ENCODE measurements at regions not wholly inside any gene's neighbourhood (a gene's known extent, or its start where the extent isn't known, plus 50 kb on each side); places are given as distances from the start of the nearest gene placed in this dataset.

- H3K4me3 ChIP-seq (ENCODE audit: low read depth, low read length): no peak overlapping the region
- no peak for DNase-seq (ENCODE audit: low read depth)
- no peak for TF ChIP-seq CTCF (conservative IDR thresholded peaks at IDR 0.05; ENCODE audit: low read depth, low read length)
Observed at GRCh38 chr10:65845916-65846315, 1079.9 kb upstream of the LRRTM3 start.

GRCh38 chr10:65846541-65846940 lies 1079.3 kb upstream of the LRRTM3 start:
- DNase-seq (ENCODE audit: low read depth): no peak
- H3K4me3 ChIP-seq (ENCODE audit: low read depth, low read length): no peak overlapping the region
- TF ChIP-seq CTCF (conservative IDR thresholded peaks at IDR 0.05; ENCODE audit: low read depth, low read length): no peak

GRCh38 chr10:65846949-65847348 lies 1078.9 kb upstream of the LRRTM3 start:
- no peak for DNase-seq (ENCODE audit: low read depth)
- TF ChIP-seq CTCF (conservative IDR thresholded peaks at IDR 0.05; ENCODE audit: low read depth, low read length): no peak
- no peak overlapping the region for H3K4me3 ChIP-seq (ENCODE audit: low read depth, low read length)

GRCh38 chr10:65847436-65848230 lies 1078.2 kb upstream of the LRRTM3 start:
- no peak for DNase-seq (ENCODE audit: low read depth)
- H3K4me3 ChIP-seq (ENCODE audit: low read depth, low read length): no peak overlapping the region
- no peak for TF ChIP-seq CTCF (conservative IDR thresholded peaks at IDR 0.05; ENCODE audit: low read depth, low read length)

- no peak for TF ChIP-seq CTCF (conservative IDR thresholded peaks at IDR 0.05; ENCODE audit: low read depth, low read length)
Observed at GRCh38 chr10:65858841-65859240, 1067.0 kb upstream of the LRRTM3 start.

GRCh38 chr10:65861249-65861648 lies 1064.6 kb upstream of the LRRTM3 start:
- no peak overlapping the region for H3K4me3 ChIP-seq (ENCODE audit: low read depth, low read length)
- DNase-seq (ENCODE audit: low read depth): peak; percentile 2
- TF ChIP-seq CTCF (conservative IDR thresholded peaks at IDR 0.05; ENCODE audit: low read depth, low read length): no peak

More at GRCh38 chr10:65858841-65859240, 1067.0 kb upstream of the LRRTM3 start:
- H3K4me3 ChIP-seq (ENCODE audit: low read depth, low read length): no peak overlapping the region
- no peak for DNase-seq (ENCODE audit: low read depth)

Measured in choroid plexus epithelial cell (primary cell).